ENCODE measurements at regions not wholly inside any gene's neighbourhood (a gene's known extent, or its start where the extent isn't known, plus 50 kb on each side); places are given as distances from the start of the nearest gene placed in this dataset.

DNA sequence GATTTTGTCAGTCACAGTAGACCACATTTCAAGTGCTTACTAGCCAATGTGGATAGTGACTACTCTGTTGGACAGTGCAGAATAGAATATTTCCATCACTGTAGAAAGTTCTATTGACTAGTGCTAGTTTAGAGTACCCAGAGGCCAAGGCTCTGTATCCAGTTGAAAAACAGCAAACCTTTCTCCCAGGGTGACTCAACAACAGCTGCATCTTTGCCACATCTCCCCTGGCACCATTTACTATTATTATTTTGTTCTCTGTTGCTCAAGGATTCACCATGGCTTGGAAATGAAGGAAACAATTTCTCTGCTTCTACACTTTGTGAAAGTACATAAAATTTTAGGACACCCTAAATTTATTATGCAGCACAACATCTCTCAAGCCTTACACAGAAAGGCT lies 85.3 kb upstream of the WDR26 start (continued):
- TF ChIP-seq ZNF462 (CRISPR knock-in tag; IDR thresholded peaks at IDR 0.05) (no peak), ETS1 (IDR thresholded peaks at IDR 0.05) (no peak), STAT1 (IDR thresholded peaks at IDR 0.05; ENCODE audit: unreplicated experiment) (no peak)

DNA sequence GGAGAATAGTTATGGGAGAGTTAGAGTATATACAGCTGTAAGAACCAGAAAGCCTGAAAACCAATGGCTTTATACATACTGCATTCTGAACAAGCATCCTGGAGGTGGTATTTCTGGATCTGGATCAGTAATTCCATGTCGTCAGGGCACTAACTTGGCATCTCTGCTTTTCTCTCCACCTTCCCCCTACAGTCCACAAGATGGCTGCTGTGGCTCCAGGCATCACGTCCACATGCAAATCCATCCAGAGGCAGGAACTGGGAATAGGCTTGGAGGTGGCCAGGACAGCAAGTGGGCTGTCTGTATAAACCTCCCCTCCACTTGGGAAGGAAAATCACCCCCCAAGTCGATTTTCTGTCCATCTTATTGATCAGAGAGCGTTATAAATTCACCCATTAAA lies 86.2 kb upstream of the WDR26 start:
- DNase-seq (ENCODE audit: low spot score): no peak
- H2AFZ ChIP-seq: no peak overlapping the region
- TF ChIP-seq ZNF462 (CRISPR knock-in tag; IDR thresholded peaks at IDR 0.05) (no peak), NANOG (IDR thresholded peaks at IDR 0.05; ENCODE audit: borderline replicate concordance) (no peak), REST (IDR thresholded peaks at IDR 0.05; ENCODE audit: unreplicated experiment) (no peak)

More for the DNA sequence above, 86.2 kb upstream of the WDR26 start:
- H3K4me3 Mint-ChIP-seq: no peak overlapping the region
- Histone ChIP-seq H3K4me3 (no peak overlapping the region), H3K27me3 (ENCODE audit: insufficient read depth) (no peaks in the 10 kb centered on the region), H3K4me2 (no peak overlapping the region), H3K79me2 (replicated peaks; ENCODE audit: insufficient read depth) (no peaks in the 10 kb centered on the region), H3F3A (replicated peaks; ENCODE audit: low read depth) (no peaks in the 10 kb centered on the region), H4K20me1 (replicated peaks; ENCODE audit: insufficient read depth) (no peaks in the 10 kb centered on the region), H3K4me1 (ENCODE audit: insufficient read depth) (no peaks in the 10 kb centered on the region; the same call in 1 of the 2 replicates), H3K9me2 (ENCODE audit: insufficient read depth) (0 out of 2 replicates have a peak, but pooled peaks cover 4% of the 10 kb centered on the region), H3K36me3 (ENCODE audit: insufficient read depth) (no peaks in the 10 kb centered on the region), H3K27ac (ENCODE audit: low read depth) (no peak overlapping the region)
- no peaks in the 10 kb centered on the region for H3K4me1 Mint-ChIP-seq
- H3K27ac Mint-ChIP-seq: no peak overlapping the region
- H3K9me3 Mint-ChIP-seq: no peaks in the 10 kb centered on the region
- no peaks in the 10 kb centered on the region for H3K27me3 Mint-ChIP-seq (ENCODE audit: insufficient read depth, low read depth, poor library complexity)
- ATAC-seq: no peak
- no peaks in the 10 kb centered on the region for H3K36me3 Mint-ChIP-seq (ENCODE audit: low read depth)
